SU-DHL-6 (cell line): ENCODE measurements at regions not wholly inside any gene's neighbourhood (a gene's known extent, or its start where the extent isn't known, plus 50 kb on each side); places are given as distances from the start of the nearest gene placed in this dataset.

Experiments
- H2AFZ ChIP-seq: fragments of 200-600 bp; sonication (generic); 2 replicates; pipeline ENCODE4 v1.6.1; 2014; ENCODE audit warnings: low read depth, mild to moderate bottlenecking, moderate library complexity, mixed read lengths, antibody characterized with exemption, low read length; ENCODE audit not compliant: severe bottlenecking
- H3F3A ChIP-seq: fragments of 200-600 bp; shearing (Covaris generic); 2 replicates; pipeline ENCODE4 v1.6.0; 2016; ENCODE audit warnings: antibody characterized with exemption, mild to moderate bottlenecking; ENCODE audit not compliant: insufficient read depth
- H3K27ac ChIP-seq: fragments of 200-600 bp; sonication (generic); 2 replicates; pipeline ENCODE4 v1.5.1; 2016; ENCODE audit warnings: low read depth, mild to moderate bottlenecking, low read length, moderate library complexity, mixed read lengths
- H3K27me3 ChIP-seq: fragments of 200-600 bp; sonication (generic), shearing (Covaris generic); 2 replicates; pipeline ENCODE4 v1.6.0; 2014; ENCODE audit warnings: mild to moderate bottlenecking, low read length
- H3K36me3 ChIP-seq: fragments of 200-600 bp; sonication (generic); 2 replicates; pipeline ENCODE4 v1.6.1; 2014; ENCODE audit warnings: mild to moderate bottlenecking, low read length, mixed read lengths
- H3K4me2 ChIP-seq: fragments of 300-600, 200-600 bp; shearing (Covaris generic), sonication (generic); 2 replicates; pipeline ENCODE4 v1.6.0; 2014; ENCODE audit warnings: low read length, low read depth, mild to moderate bottlenecking; ENCODE audit not compliant: poor library complexity, severe bottlenecking
- H3K4me3 ChIP-seq: fragments of 200-600 bp; sonication (generic); 2 replicates; pipeline ENCODE4 v1.5.1; 2014; ENCODE audit warnings: antibody characterized with exemption, low read length, mild to moderate bottlenecking, mixed read lengths; ENCODE audit not compliant: insufficient read depth, poor library complexity, severe bottlenecking
- H3K79me2 ChIP-seq: fragments of 200-600 bp; sonication (generic); 2 replicates; pipeline ENCODE4 v1.6.1; 2014; ENCODE audit warnings: mild to moderate bottlenecking, low read length, moderate library complexity; ENCODE audit not compliant: insufficient read depth
- H3K9ac ChIP-seq: fragments of 200-600 bp; sonication (generic); 2 replicates; pipeline ENCODE4 v1.7.0; 2014; ENCODE audit warnings: mild to moderate bottlenecking, low read length
- H3K9me2 ChIP-seq: fragments of 200-600 bp; sonication (generic); replicated peaks from 2 replicates; pipeline ENCODE4 v1.6.1; 2014; ENCODE audit warnings: low read length; ENCODE audit not compliant: insufficient read depth
- H3K9me3 ChIP-seq: fragments of 200-600 bp; sonication (generic); 2 replicates; pipeline ENCODE4 v1.6.1; 2014; ENCODE audit warnings: low read length, mixed read lengths; ENCODE audit not compliant: insufficient read depth
- H4K20me1 ChIP-seq: fragments of 200-600 bp; sonication (generic); 2 replicates; pipeline ENCODE4 v1.6.1; 2014; ENCODE audit warnings: low read depth, mild to moderate bottlenecking, antibody characterized with exemption, low read length, moderate library complexity, mixed read lengths
- EZH2phosphoT487 ChIP-seq: fragments of 200-600 bp; sonication (generic), shearing (Covaris generic); conservative IDR thresholded peaks from 2 replicates; pipeline ENCODE4 v1.6.1; 2018; ENCODE audit warnings: mild to moderate bottlenecking, antibody characterized with exemption, low read length, moderate library complexity, mixed read lengths
- TF ChIP-seq, protein P1 (sequence below): fragments of 200-600 bp; sonication (generic); IDR thresholded peaks from one replicate; pipeline ENCODE4 v1.5.1; 2017; ENCODE audit warnings: antibody characterized with exemption, mild to moderate bottlenecking, low read length, moderate library complexity; ENCODE audit not compliant: insufficient read depth, poor library complexity, severe bottlenecking

GRCh38 chrX:10021461-10022272 is 54.5 kb downstream of the CLDN34 start:
- Histone ChIP-seq H2AFZ (no peak overlapping the region), H3K4me3 (no peak overlapping the region), H3K9me2 (no peaks in the 10 kb centered on the region), H3K9me3 (no peaks in the 10 kb centered on the region), H3K27me3 (no peaks in the 10 kb centered on the region), H4K20me1 (peaks cover 5% of the 10 kb centered on the region; the same call in 1 of the 2 replicates), H3K4me2 (no peak overlapping the region), H3K27ac (no peak overlapping the region), H3K36me3 (peaks cover 8% of the 10 kb centered on the region), H3K79me2 (peaks cover 93% of the 10 kb centered on the region), H3K9ac (no peak overlapping the region), H3F3A (peaks cover 2% of the 10 kb centered on the region)
- no peak for TF ChIP-seq EZH2phosphoT487
- TF ChIP-seq, protein P1, sequence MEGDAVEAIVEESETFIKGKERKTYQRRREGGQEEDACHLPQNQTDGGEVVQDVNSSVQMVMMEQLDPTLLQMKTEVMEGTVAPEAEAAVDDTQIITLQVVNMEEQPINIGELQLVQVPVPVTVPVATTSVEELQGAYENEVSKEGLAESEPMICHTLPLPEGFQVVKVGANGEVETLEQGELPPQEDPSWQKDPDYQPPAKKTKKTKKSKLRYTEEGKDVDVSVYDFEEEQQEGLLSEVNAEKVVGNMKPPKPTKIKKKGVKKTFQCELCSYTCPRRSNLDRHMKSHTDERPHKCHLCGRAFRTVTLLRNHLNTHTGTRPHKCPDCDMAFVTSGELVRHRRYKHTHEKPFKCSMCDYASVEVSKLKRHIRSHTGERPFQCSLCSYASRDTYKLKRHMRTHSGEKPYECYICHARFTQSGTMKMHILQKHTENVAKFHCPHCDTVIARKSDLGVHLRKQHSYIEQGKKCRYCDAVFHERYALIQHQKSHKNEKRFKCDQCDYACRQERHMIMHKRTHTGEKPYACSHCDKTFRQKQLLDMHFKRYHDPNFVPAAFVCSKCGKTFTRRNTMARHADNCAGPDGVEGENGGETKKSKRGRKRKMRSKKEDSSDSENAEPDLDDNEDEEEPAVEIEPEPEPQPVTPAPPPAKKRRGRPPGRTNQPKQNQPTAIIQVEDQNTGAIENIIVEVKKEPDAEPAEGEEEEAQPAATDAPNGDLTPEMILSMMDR = no peak

- Histone ChIP-seq H3K27ac (no peak overlapping the region), H3K27me3 (no peaks in the 10 kb centered on the region), H4K20me1 (peaks cover 5% of the 10 kb centered on the region; the same call in 1 of the 2 replicates), H3K4me3 (no peak overlapping the region), H3K4me2 (no peak overlapping the region), H3K9ac (no peak overlapping the region), H3F3A (peaks cover 2% of the 10 kb centered on the region), H2AFZ (no peak overlapping the region), H3K9me3 (no peaks in the 10 kb centered on the region), H3K36me3 (peaks cover 4% of the 10 kb centered on the region), H3K9me2 (no peaks in the 10 kb centered on the region), H3K79me2 (peaks cover 93% of the 10 kb centered on the region)
- TF ChIP-seq, protein P1 = no peak
- TF ChIP-seq EZH2phosphoT487 = no peak
Observed at GRCh38 chrX:10022273-10022541, 55.0 kb downstream of the CLDN34 start.

- Histone ChIP-seq H3K4me2 (no peak overlapping the region), H4K20me1 (peaks cover 5% of the 10 kb centered on the region; the same call in 1 of the 2 replicates), H3K4me3 (no peak overlapping the region), H3K79me2 (peaks cover 93% of the 10 kb centered on the region), H2AFZ (no peak overlapping the region), H3K36me3 (peaks cover 3% of the 10 kb centered on the region; the same call in 1 of the 2 replicates), H3K9me2 (no peaks in the 10 kb centered on the region), H3K9me3 (no peaks in the 10 kb centered on the region), H3K27ac (no peak overlapping the region), H3K27me3 (no peaks in the 10 kb centered on the region), H3F3A (no peaks in the 10 kb centered on the region; the same call in none of the 2 replicates), H3K9ac (no peak overlapping the region)
- TF ChIP-seq, protein P1 = no peak
- no peak for TF ChIP-seq EZH2phosphoT487
Observed at GRCh38 chrX:10022580-10023245, 55.6 kb downstream of the CLDN34 start.
